ENCODE measurements at regions not wholly inside any gene's neighbourhood (a gene's known extent, or its start where the extent isn't known, plus 50 kb on each side); places are given as distances from the start of the nearest gene placed in this dataset.
"Not testable (repeated sequence)": the region's sequence is repeated elsewhere in the genome, so short reads cannot be mapped to it uniquely, and the experiment has no call there.

GRCh38 chr4:118504927-118505326 is 152.1 kb upstream of the PRSS12 start:
- DNase-seq = not testable (repeated sequence)

GRCh38 chr4:118505491-118505890 is 152.7 kb upstream of the PRSS12 start:
- DNase-seq = not testable (repeated sequence)

DNA sequence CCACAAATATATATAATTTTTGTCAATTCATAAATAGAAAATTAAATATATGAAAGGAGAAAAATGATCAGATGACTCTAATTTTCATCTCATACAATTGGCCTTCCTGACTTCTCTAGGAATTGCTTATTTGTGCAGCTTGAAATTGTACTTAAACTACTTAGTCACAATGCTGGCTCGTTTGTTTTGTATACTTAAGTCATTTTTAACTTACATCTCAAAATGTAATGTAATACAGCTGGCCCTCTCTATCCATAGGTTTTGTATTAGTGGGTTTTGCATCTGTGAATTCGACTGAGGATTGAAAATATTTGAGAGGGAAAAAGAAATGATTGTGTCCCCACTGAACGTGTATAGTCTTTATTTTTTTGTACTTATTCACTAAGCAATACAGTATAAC is 160.1 kb upstream of the PRSS12 start:
- DNase-seq = not testable (repeated sequence)

DNA sequence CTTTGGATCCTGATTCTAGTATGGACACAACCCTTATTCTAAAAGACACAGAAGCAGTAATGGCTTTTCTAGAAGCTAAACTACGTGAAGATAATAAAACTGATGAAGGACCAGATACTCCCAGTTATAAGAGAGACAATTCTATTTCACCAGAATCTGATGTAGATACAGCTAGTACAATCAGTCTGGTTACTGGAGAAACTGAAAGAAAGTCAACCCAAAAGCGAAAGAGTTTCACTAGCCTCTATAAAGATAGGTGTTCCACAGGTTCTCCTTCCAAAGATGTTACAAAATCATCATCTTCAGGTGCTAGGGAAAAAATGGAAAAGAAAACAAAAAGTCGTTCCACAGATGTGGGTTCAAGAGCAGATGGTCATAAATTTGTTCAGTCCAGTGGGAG is 161.5 kb upstream of the PRSS12 start:
- not testable (repeated sequence) for DNase-seq

GRCh38 chr4:118516107-118516506 is 163.3 kb upstream of the PRSS12 start:
- DNase-seq = not testable (repeated sequence)

- not testable (repeated sequence) for DNase-seq
Observed at GRCh38 chr4:118530107-118530506, 155.1 kb upstream of the METTL14 start.

DNA sequence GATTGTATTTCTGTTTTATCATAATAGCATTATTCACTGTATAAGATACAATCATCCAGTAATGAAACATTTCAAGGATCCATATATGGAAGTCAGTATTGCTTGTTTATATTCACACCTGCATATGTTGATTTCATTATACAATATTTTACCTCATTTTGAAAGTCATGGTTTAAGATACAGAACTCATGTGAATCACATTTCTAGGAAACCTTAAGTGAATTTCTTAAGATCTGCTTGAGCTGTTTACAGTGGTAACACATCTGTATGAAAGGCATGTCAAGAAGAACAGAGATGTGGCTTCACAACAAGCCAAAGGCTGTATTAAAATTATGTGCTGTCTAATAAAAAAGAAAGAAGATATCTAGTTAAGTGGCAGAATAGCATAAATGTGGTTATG is 153.2 kb upstream of the METTL14 start:
- DNase-seq = not testable (repeated sequence)

GRCh38 chr4:118535788-118536187 is 149.4 kb upstream of the METTL14 start:
- DNase-seq = not testable (repeated sequence)

DNA sequence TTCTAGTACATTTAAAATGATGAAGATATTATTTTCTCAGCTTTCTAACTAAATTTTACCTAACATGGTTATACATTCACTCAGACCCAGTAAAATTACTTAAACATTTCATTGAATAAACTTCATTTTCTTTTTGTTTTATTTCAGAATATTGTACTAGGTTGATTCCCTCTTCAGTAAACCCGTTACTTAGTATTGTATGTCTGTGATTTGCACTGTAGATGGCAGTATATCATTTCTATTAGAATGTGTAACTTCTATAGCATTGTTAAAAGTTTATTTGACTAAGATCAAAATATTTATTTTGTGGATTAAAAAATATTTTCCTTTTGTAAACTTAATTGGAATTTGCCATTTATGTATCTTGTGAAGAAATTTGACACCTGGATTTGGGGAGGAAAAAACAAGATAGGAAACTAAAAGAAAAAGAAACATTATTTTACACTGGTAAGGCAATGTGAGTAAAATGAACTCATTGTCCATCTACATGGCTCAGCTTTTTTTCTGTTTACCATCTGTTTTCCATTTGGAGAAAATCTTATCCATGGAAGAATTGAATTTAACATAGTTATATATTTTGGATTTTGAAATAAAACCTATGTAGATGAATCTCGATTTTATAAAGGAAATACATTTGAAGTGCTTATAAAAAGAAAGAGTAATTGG is 145.6 kb upstream of the METTL14 start:
- DNase-seq = peak; percentile 19

GRCh38 chr4:118556576-118556975 is 128.6 kb upstream of the METTL14 start:
- not testable (repeated sequence) for DNase-seq

GRCh38 chr4:118557298-118557851 is 127.8 kb upstream of the METTL14 start:
- no peak for DNase-seq

DNA sequence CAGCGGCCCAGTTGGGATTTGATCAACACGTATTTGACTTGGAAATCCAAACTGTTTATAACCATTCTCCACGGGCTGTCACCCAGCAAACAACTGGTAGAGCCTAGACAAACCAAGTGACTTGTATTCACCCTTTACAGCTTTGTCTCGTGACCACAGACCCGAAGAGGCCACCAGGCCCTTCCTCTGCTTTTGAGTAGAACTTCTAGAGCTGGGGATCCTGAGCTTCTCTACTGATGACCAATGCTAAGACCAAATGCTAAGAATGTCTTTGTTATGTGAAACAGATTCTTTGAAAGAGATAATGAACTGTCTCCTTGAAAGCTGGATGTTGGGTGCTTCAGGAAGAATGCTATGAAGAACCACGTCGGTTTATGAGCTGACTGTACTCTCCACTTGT is 127.0 kb upstream of the METTL14 start:
- not testable (repeated sequence) for DNase-seq

DNA sequence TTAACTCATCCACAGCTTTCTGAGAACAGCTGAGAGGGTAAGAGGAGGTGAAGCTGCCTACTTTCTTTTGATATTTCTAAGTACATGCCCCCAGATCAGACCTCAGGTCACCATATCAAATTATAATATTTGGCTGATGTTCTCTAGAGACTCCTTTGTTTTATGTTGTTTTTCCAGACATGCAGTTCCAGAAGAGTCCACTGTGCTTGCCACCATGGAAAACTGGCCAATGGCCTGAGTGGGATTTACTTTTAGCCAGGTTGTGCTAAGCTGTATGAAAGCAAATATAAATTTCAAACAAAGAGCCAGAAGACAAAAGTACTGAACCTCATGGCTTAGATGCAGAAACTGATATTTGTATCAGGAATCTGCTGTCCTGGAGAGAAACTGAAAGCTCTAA is 123.6 kb upstream of the METTL14 start:
- not testable (repeated sequence) for DNase-seq

DNA sequence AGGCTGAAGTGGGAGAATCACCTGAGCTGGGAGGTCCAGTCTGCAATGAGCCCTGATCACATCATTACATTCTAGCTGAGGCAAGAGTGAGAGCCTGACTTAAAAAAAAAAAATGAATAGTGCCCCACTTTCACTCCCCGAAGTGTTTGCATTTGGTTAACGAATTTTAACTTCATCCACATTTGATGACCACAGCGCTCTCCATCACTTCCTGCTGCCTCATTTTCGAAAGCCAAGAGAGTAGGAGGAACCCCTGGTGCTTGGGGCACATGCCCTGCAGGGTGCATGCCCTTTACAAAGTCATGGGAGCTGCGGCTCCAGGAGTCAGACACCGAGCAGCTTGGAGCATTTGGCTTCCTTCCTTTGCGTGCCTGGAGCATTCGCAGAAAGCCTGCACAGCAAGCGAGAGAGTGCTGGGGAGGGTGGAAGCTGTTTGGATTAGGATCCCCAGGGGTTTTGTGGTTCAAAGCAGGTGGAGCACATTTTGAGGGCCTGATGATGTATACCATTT is 119.1 kb upstream of the METTL14 start:
- DNase-seq = not testable (repeated sequence)

- DNase-seq = not testable (repeated sequence)
Observed at GRCh38 chr4:118572991-118573390, 112.2 kb upstream of the METTL14 start.

GRCh38 chr4:118574251-118574913 is 110.8 kb upstream of the METTL14 start:
- DNase-seq = not testable (repeated sequence)

DNA sequence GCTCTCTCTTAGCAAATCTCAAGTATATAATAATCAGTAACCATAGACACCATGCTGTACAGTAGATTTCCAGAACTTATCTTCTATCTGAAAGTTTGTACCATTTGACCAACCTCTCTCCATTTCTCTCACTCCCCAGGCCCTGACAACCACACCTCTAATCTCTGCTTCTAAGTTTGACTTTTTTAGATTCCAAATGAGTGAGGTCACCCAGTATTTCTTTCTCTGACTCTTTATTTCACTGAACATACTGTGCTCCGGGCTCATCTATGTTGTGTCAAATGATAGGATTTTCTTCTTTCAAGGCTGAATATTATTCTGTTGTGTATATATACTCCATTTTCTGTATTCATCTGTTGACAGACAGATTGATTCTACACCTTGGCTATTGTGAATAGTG is 110.1 kb upstream of the METTL14 start:
- DNase-seq = not testable (repeated sequence)

DNA sequence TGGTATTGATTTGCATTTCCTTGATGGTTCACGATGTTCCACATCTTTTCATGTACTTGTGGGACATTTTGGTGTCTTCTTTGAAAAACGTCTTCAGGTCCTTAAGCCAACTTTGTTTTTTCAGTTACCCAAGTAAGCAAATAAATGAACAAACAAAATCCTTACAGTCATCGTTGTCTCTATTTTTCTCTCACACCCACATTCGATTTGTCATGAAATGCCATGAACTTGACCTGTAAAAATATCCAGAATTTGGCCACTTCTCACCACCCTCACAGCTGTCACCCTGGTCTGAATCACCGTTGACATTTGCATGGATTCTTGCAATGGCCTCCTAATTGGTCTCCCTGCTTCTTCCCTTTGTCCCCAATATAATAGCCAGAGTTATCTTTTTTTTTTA is 109.5 kb upstream of the METTL14 start:
- not testable (repeated sequence) for DNase-seq

GRCh38 chr4:118576709-118577219 is 108.4 kb upstream of the METTL14 start:
- DNase-seq = not testable (repeated sequence)

- no peak for DNase-seq
Observed at GRCh38 chr4:118585015-118585414, 100.2 kb upstream of the METTL14 start.

DNA sequence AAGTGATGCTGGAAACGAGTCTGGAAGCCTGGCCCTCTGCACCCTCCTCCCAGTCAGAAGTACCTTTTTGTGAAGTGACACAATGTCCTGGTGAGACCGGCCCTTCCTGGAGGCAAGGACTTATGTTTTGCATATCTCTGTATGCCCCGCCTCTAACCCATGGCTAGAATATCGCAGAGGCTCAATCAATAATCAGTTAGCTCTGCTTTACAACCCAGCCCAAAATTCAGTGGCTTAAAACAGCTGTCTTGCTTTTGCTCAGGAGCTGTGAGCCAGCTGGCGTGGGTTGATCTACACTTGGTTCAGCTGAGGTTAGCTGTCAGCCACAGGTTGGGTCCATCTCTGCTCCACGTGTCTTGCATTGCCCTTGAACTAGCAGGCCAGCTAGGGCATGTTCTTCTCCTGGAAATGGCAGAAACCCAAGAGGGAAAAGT is 98.8 kb upstream of the METTL14 start:
- peak; percentile 17 for DNase-seq

DNA sequence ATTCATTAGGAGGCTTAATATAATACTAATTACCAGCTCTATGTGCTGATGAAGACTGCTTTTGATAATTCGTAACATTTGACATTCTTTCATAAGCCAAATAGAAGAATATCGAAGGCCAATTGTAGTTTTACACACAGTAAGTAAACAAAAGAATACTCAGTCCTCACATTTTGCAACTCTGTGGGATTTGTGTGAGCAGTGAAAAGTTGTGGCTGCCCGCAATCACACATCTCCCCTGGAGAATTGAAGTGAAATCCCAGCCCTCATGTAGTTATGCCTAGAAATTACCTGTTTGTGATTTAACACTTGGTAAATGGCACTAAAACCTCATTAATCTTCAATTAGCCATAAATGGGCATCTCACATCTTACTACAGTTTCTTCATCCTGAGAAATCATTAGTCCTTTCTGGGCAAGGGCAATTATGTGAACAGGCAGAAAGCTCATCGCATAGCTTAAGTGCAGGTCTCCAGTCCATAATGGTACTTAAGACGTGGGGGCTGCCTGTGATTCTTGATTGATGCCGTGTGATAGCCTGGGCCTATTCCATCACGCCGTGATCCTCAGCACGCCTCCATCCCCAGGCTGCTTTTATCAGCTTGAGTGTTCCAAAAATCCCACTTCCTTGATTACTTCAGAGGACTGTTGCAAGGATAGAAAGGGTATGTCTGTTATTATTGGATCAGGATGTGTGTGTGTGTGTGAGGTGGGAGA is 97.9 kb upstream of the METTL14 start:
- DNase-seq = peak; percentile 79

GRCh38 chr4:118587946-118588345 is 97.2 kb upstream of the METTL14 start:
- DNase-seq = no peak
